DOHH2 (cell line): ENCODE measurements at regions not wholly inside any gene's neighbourhood (a gene's known extent, or its start where the extent isn't known, plus 50 kb on each side); places are given as distances from the start of the nearest gene placed in this dataset.

Source experiments
- CTCF ChIP-seq: fragments of 200-600 bp; sonication (generic); IDR thresholded peaks from one replicate; pipeline ENCODE4 v1.5.1; 2014; ENCODE audit warnings: antibody characterized with exemption, mild to moderate bottlenecking, low read depth, low read length; ENCODE audit not compliant: poor library complexity, severe bottlenecking
- EZH2phosphoT487 ChIP-seq: fragments of 200-600 bp; sonication (generic); IDR thresholded peaks from 2 replicates; pipeline ENCODE4 v1.6.1; 2017; ENCODE audit warnings: borderline replicate concordance, mild to moderate bottlenecking, antibody characterized with exemption, low read length, moderate library complexity, mixed read lengths

GRCh38 chr15:21270474-21270873 is 169.8 kb downstream of the POTEB3 start:
- no peak for TF ChIP-seq CTCF
- no peak for TF ChIP-seq EZH2phosphoT487
